GM12878 (cell line): ENCODE measurements at regions not wholly inside any gene's neighbourhood (a gene's known extent, or its start where the extent isn't known, plus 50 kb on each side); places are given as distances from the start of the nearest gene placed in this dataset.

Experiments
- ATAC-seq: fragments of 200-7000 bp; cut with Tn5 transposase; 3 replicates; pipeline ENCODE4 v1.9.1; 2020; ENCODE audit warnings: mild to moderate bottlenecking, moderate library complexity
- BruUV-seq: library from RNA; stranded (reverse); fragments of 400-500 nt; replicated peaks from 2 replicates; lab custom pipeline; 2021; lab: Mats Ljungman, UMichigan
- CTCF ChIA-PET: fragments of 300-600 bp; sonication (Branson Sonifier 250); formaldehyde crosslinking; extraction: SDS; loops from one replicate; lab custom pipeline; 2021; ENCODE audit warnings: inconsistent platforms; lab: Yijun Ruan, JAX
- POLR2A ChIA-PET: fragments of 350-600 bp; formaldehyde crosslinking; extraction: SDS; loops from one replicate; lab custom pipeline; 2021; ENCODE audit warnings: inconsistent platforms; lab: Charles Lee
- RAD21 ChIA-PET: fragments of 300-600 bp; sonication (Branson Sonifier 250); formaldehyde crosslinking; loops from one replicate; lab custom pipeline; 2023; ENCODE audit warnings: antibody characterized with exemption; ENCODE audit not compliant: unreplicated experiment; lab: Charles Lee
- SMC1A ChIA-PET: fragments of 300-600 bp; sonication (Branson Sonifier 250); formaldehyde crosslinking; loops from one replicate; lab custom pipeline; 2023; ENCODE audit not compliant: unreplicated experiment, uncharacterized antibody; lab: Charles Lee
- DNase-seq: peaks from one replicate; pipeline ENCODE4 v3.0.0-alpha.2; 2011; ENCODE audit warnings: low read depth, low spot score
- FAIRE-seq: peaks from 3 replicates; lab custom pipeline; 2011; peaks lifted over from hg19 to GRCh38; lab: Jason Lieb, UNC
- H2AFZ ChIP-seq: 2 replicates; pipeline ENCODE4 v1.6.0; 2011; ENCODE audit warnings: low read depth, low read length, control low read depth; ENCODE audit not compliant: control insufficient read depth
- H3K27ac ChIP-seq: 2 replicates; pipeline ENCODE4 v1.5.1; 2011; ENCODE audit warnings: control low read depth; ENCODE audit not compliant: control insufficient read depth, insufficient read depth
- H3K27me3 ChIP-seq, 2 experiments: replicated peaks in 1 of 2; 2 replicates each; pipeline versions ENCODE4 v1.6.0 to v1.6.1; 2011; ENCODE audit warnings: low read length in 1 of 2; ENCODE audit not compliant: control insufficient read depth in 2 of 2, insufficient read depth in 2 of 2
- H3K36me3 ChIP-seq, 2 experiments: 2 replicates each; pipeline ENCODE4 v1.5.1; 2011; ENCODE audit warnings: low read length in 1 of 2; ENCODE audit not compliant: control insufficient read depth in 2 of 2, insufficient read depth in 2 of 2
- H3K4me1 ChIP-seq: 2 replicates; pipeline ENCODE4 v1.6.1; 2011; ENCODE audit warnings: mild to moderate bottlenecking, low read length, moderate library complexity, mixed read lengths; ENCODE audit not compliant: control insufficient read depth, insufficient read depth
- H3K4me2 ChIP-seq: 2 replicates; pipeline ENCODE4 v1.6.0; 2011; ENCODE audit warnings: control low read depth; ENCODE audit not compliant: control insufficient read depth, insufficient read depth
- H3K4me3 ChIP-seq: fragments of 200-600 bp; sonication (generic); 2 replicates; pipeline ENCODE4 v1.5.1; 2016
- H3K79me2 ChIP-seq: 2 replicates; pipeline ENCODE4 v1.6.0; 2011; ENCODE audit warnings: low read length; ENCODE audit not compliant: control insufficient read depth, insufficient read depth
- H3K9ac ChIP-seq: 2 replicates; pipeline ENCODE4 v1.8.0; 2011; ENCODE audit warnings: low read length, control low read depth, mixed read lengths; ENCODE audit not compliant: control insufficient read depth, insufficient read depth
- H3K9me3 ChIP-seq: replicated peaks from 3 replicates; pipeline ENCODE4 v1.5.1; 2011; ENCODE audit warnings: mild to moderate bottlenecking, low read length; ENCODE audit not compliant: control insufficient read depth, insufficient read depth
- H4K20me1 ChIP-seq: 2 replicates; pipeline ENCODE4 v1.6.0; 2011; ENCODE audit not compliant: control insufficient read depth, insufficient read depth
- BHLHE40 ChIP-seq, 2 experiments: fragments of 450-650 bp in 1 of 2; IDR thresholded peaks; 2 replicates each; pipeline ENCODE4 v1.6.1; 2011 to 2017; ENCODE audit warnings: low read depth in 2 of 2, borderline replicate concordance in 1 of 2, improper control_type of control experiment in 1 of 2, low read length in 1 of 2, mild to moderate bottlenecking in 1 of 2
- EP300 ChIP-seq, 2 experiments: fragments of 150-350 bp in 1 of 2; IDR thresholded peaks; 2 replicates each; pipeline ENCODE4 v1.6.1; 2011 to 2012; ENCODE audit warnings: low read depth in 2 of 2, low read length in 2 of 2, borderline replicate concordance in 1 of 2, improper control_type of control experiment in 1 of 2, inconsistent platforms in 1 of 2; ENCODE audit not compliant: control insufficient read depth in 1 of 2
- IKZF1 ChIP-seq: fragments of 450-650 bp; conservative IDR thresholded peaks from 2 replicates; pipeline ENCODE4 v1.6.1; 2017; ENCODE audit warnings: antibody characterized with exemption, mild to moderate bottlenecking
- IKZF2 ChIP-seq, 2 experiments: fragments of 450-650 bp; IDR thresholded peaks; 2 replicates each; pipeline ENCODE4 v1.6.1; 2017; ENCODE audit warnings: mild to moderate bottlenecking in 2 of 2, moderate library complexity in 2 of 2
- MTA2 ChIP-seq: fragments of 450-650 bp; IDR thresholded peaks from 2 replicates; pipeline ENCODE4 v1.6.1; 2016; ENCODE audit warnings: low read depth, mild to moderate bottlenecking, moderate library complexity
- NR2C1 ChIP-seq: fragments of 450-650 bp; IDR thresholded peaks from 2 replicates; pipeline ENCODE4 v1.6.1; 2017; ENCODE audit warnings: antibody characterized with exemption, mild to moderate bottlenecking, moderate library complexity
- POLR2A ChIP-seq: IDR thresholded peaks from 2 replicates; pipeline ENCODE4 v1.6.1; 2011; ENCODE audit warnings: low read depth, mild to moderate bottlenecking, low read length
- RUNX3 ChIP-seq: IDR thresholded peaks from 2 replicates; pipeline ENCODE4 v1.6.1; 2012; ENCODE audit warnings: low read length, inconsistent platforms
- WGBS: methylation state at CpG from one replicate; pipeline ENCODE4 v1.1.6; 2016; ENCODE audit warnings: low lambda C conversion rate; ENCODE audit not compliant: insufficient replicate concordance, insufficient coverage; ENCODE audit errors: missing lambda C conversion rate; 5-methylcytosine and 5-hydroxymethylcytosine counted together
- in situ Hi-C: fragments of 300-500 bp; cut with MboI; formaldehyde crosslinking; loops from 9 replicates; pipeline ENCODE4 v1.14.3; 2018; ENCODE audit warnings: mixed read lengths
- intact Hi-C: fragments of 100-400 bp; cut with micrococcal nuclease; formaldehyde crosslinking; loops from one replicate; pipeline ENCODE4 v1.14.2; 2022; ENCODE audit not compliant: unreplicated experiment
- TF ChIP-seq, protein P1 (sequence below): fragments of 450-650 bp; formaldehyde crosslinking; IDR thresholded peaks from 2 replicates; pipeline ENCODE4 v1.4.0; 2022; ENCODE audit warnings: mild to moderate bottlenecking, moderate library complexity

GRCh38 chr2:8346208-8346607 lies 335.6 kb upstream of the ID2 start:
- peaks cover 7% of the 10 kb centered on the region for H3K4me1 ChIP-seq
- no peaks in the 10 kb centered on the region for H4K20me1 ChIP-seq
- no TSS peak for BruUV-seq
- ChIA-PET POLR2A (interaction anchor here (0.7 to 1.3 kb wide), 4 partner anchors 12 to 234 kb away, joined by 3 read pairs; no protein-coding TSS in a partner anchor), SMC1A (interaction anchor here (0.5 to 2.5 kb wide), 19 partner anchors 9 to 919 kb away, joined by 3 to 19 read pairs (median 4); no protein-coding TSS in a partner anchor), RAD21 (interaction anchor here (0.6 to 1.8 kb wide), 14 partner anchors 9 to 520 kb away, joined by 3 to 8 read pairs (median 3); no protein-coding TSS in a partner anchor), CTCF (interaction anchor here (0.9 to 1.2 kb wide), 3 partner anchors 18 to 76 kb away, joined by 3 to 5 read pairs (median 4); no protein-coding TSS in a partner anchor)
- H3K36me3 ChIP-seq, result no peaks in the 10 kb centered on the region; a peak in 1 of 4 replicates
- DNase-seq, result no peak
- no peak overlapping the region for H3K27ac ChIP-seq
- H3K4me3 ChIP-seq, result no peak overlapping the region
- FAIRE-seq, result no peak
- H3K4me2 ChIP-seq, result no peak overlapping the region; the same call in 1 of the 2 replicates
- in situ Hi-C loops, result no loop called here
- no peaks in the 10 kb centered on the region for H3K79me2 ChIP-seq
- no peak overlapping the region for H2AFZ ChIP-seq
- peaks cover 5% of the 10 kb centered on the region; the same call in 2 of the 3 replicates for H3K9me3 ChIP-seq
- ATAC-seq, result peak; percentile 80
- H3K9ac ChIP-seq, result no peak overlapping the region
- H3K27me3 ChIP-seq, result no peaks in the 10 kb centered on the region
- 49% methylated on average over 7 of the region's 7 CpGs for WGBS
- TF ChIP-seq RUNX3 (peak; percentile 57), NR2C1 (no peak), POLR2A (no peak), EP300 (IDR thresholded peaks at IDR 0.05; ENCODE audit: borderline replicate concordance in 1 of 2, control insufficient read depth in 1 of 2, low read depth in 2 of 2, low read length in 2 of 2) (no peak), IKZF1 (peak; percentile 21; the same call in 1 of the 2 replicates), IKZF2 (IDR thresholded peaks at IDR 0.05) (peak; percentile 7 to 14; a peak in 1 of 4 replicates), MTA2 (peak; percentile 72; the same call in 1 of the 2 replicates), BHLHE40 (IDR thresholded peaks at IDR 0.05; ENCODE audit: borderline replicate concordance in 1 of 2, low read depth in 2 of 2, low read length in 1 of 2) (peak in 1 of 2 experiments; percentile 53; a peak in 1 of 4 replicates)
- TF ChIP-seq, protein P1, sequence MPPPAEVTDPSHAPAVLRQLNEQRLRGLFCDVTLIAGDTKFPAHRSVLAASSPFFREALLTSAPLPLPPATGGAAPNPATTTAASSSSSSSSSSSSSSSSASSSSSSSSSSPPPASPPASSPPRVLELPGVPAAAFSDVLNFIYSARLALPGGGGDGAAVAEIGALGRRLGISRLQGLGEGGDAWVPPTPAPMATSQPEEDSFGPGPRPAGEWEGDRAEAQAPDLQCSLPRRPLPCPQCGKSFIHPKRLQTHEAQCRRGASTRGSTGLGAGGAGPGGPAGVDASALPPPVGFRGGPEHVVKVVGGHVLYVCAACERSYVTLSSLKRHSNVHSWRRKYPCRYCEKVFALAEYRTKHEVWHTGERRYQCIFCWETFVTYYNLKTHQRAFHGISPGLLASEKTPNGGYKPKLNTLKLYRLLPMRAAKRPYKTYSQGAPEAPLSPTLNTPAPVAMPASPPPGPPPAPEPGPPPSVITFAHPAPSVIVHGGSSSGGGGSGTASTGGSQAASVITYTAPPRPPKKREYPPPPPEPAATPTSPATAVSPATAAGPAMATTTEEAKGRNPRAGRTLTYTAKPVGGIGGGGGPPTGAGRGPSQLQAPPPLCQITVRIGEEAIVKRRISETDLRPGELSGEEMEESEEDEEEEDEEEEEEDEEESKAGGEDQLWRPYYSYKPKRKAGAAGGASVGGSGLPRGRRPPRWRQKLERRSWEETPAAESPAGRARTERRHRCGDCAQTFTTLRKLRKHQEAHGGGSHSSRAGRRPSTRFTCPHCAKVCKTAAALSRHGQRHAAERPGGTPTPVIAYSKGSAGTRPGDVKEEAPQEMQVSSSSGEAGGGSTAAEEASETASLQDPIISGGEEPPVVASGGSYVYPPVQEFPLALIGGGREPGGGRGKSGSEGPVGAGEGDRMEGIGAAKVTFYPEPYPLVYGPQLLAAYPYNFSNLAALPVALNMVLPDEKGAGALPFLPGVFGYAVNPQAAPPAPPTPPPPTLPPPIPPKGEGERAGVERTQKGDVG, result no peak
- intact Hi-C loops, result no loop called here
